AG04450 (cell line): ENCODE measurements at regions not wholly inside any gene's neighbourhood (a gene's known extent, or its start where the extent isn't known, plus 50 kb on each side); places are given as distances from the start of the nearest gene placed in this dataset.

ENCODE experiments used
- CTCF ChIA-PET: fragments of 300-600, 350-600 bp; formaldehyde crosslinking; extraction: SDS; loops from one replicate; lab custom pipeline; 2022; ENCODE audit warnings: antibody characterized with exemption, inconsistent platforms; lab: Charles Lee
- POLR2A ChIA-PET: fragments of 350-600 bp; formaldehyde crosslinking; extraction: SDS; loops from one replicate; lab custom pipeline; 2021; ENCODE audit warnings: antibody characterized with exemption, inconsistent platforms; lab: Yijun Ruan, JAX
- DNase-seq: peaks from one replicate; pipeline ENCODE4 v3.0.0-alpha.2; 2011; ENCODE audit warnings: low read depth, low spot score
- H3K27ac ChIP-seq: one replicate; pipeline ENCODE4 v1.5.1; 2012; ENCODE audit warnings: low read depth, low read length, control low read depth
- H3K27me3 ChIP-seq: one replicate; pipeline ENCODE4 v1.6.0; 2012; ENCODE audit warnings: low read length; ENCODE audit not compliant: control insufficient read depth, insufficient read depth
- H3K4me3 ChIP-seq: 2 replicates; pipeline ENCODE4 v1.5.1; 2011; ENCODE audit warnings: mild to moderate bottlenecking, low read depth, low read length, control low read depth
- H3K9me3 ChIP-seq: 2 replicates; pipeline ENCODE4 v1.5.1; 2012; ENCODE audit warnings: low read length; ENCODE audit not compliant: control insufficient read depth, insufficient read depth
- CTCF ChIP-seq: IDR thresholded peaks from 2 replicates; pipeline ENCODE4 v1.5.1; 2011; ENCODE audit warnings: low read depth, low read length, control low read depth, inconsistent platforms

GRCh38 chr2:58350484-58350883 lies 109.4 kb upstream of the FANCL start:
- Histone ChIP-seq H3K27ac (no peak overlapping the region), H3K4me3 (no peak overlapping the region), H3K9me3 (no peaks in the 10 kb centered on the region), H3K27me3 (no peaks in the 10 kb centered on the region)
- no peak for TF ChIP-seq CTCF
- CTCF ChIA-PET = no interaction called here
- DNase-seq = no peak
- POLR2A ChIA-PET = no interaction called here

DNA sequence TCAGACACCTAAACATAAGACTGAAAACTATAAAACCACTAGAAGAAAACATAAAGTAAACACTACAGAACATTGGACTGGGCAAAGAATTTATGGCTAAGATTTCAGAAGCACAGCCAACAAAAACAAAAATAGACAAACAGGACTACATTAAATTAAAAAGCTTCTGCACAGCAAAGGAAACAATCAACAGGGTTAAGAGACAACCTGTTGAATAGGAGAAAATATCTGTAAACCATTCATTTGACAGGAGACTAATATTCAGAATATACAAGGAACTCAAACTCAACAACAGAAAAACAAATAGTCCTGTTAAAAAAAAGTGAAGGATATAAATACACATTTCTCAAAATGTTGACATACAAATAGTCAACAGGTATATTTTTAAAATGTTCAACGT lies 106.7 kb upstream of the FANCL start:
- H3K27me3 ChIP-seq = no peaks in the 10 kb centered on the region
- DNase-seq = no peak
- ChIA-PET CTCF (no interaction called here), POLR2A (no interaction called here)
- H3K27ac ChIP-seq = no peak overlapping the region
- H3K4me3 ChIP-seq = no peak overlapping the region
- TF ChIP-seq CTCF = no peak
- H3K9me3 ChIP-seq = no peaks in the 10 kb centered on the region

GRCh38 chr2:58341047-58341446 lies 99.9 kb upstream of the FANCL start:
- TF ChIP-seq CTCF = no peak
- CTCF ChIA-PET = no interaction called here
- no peak for DNase-seq
- H3K27ac ChIP-seq = no peak overlapping the region
- POLR2A ChIA-PET = no interaction called here
- H3K27me3 ChIP-seq = no peaks in the 10 kb centered on the region
- H3K4me3 ChIP-seq = no peak overlapping the region
- no peaks in the 10 kb centered on the region for H3K9me3 ChIP-seq

GRCh38 chr2:58339548-58340243 lies 98.6 kb upstream of the FANCL start:
- CTCF ChIA-PET = no interaction called here
- no peak for TF ChIP-seq CTCF
- POLR2A ChIA-PET = no interaction called here
- H3K9me3 ChIP-seq = no peaks in the 10 kb centered on the region
- H3K4me3 ChIP-seq = no peak overlapping the region
- H3K27me3 ChIP-seq = no peaks in the 10 kb centered on the region
- H3K27ac ChIP-seq = no peak overlapping the region
- DNase-seq = no peak

DNA sequence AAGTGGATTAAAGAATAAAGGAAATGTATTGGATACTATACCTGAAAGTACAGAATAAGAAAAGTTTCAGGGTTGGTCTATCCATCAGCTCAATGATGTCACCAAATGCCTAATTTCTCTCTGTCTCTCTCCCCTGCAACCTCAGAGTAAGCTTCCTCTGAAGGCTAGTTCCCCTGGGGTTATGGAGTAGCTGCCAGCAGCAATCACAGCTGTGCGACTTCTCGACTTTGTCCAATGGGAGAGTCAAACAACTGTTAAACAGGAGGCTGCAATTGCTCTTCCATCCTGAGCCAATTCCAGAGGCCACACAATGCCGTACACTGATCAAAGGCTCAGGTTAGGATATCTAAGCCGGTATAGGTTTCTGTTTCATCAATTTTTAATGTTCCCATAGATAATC lies 95.3 kb upstream of the FANCL start:
- no peak for TF ChIP-seq CTCF
- DNase-seq = no peak
- ChIA-PET POLR2A (no interaction called here), CTCF (interaction anchor here (2.0 kb wide), 1 partner anchor 430 kb away, joined by 9 read pairs; no protein-coding TSS in a partner anchor)
- no peak overlapping the region for H3K27ac ChIP-seq
- no peaks in the 10 kb centered on the region for H3K9me3 ChIP-seq
- no peak overlapping the region for H3K4me3 ChIP-seq
- no peaks in the 10 kb centered on the region for H3K27me3 ChIP-seq
